ENCODE measurements at regions not wholly inside any gene's neighbourhood (a gene's known extent, or its start where the extent isn't known, plus 50 kb on each side); places are given as distances from the start of the nearest gene placed in this dataset.
"Not testable (repeated sequence)": the region's sequence is repeated elsewhere in the genome, so short reads cannot be mapped to it uniquely, and the experiment has no call there.

DNA sequence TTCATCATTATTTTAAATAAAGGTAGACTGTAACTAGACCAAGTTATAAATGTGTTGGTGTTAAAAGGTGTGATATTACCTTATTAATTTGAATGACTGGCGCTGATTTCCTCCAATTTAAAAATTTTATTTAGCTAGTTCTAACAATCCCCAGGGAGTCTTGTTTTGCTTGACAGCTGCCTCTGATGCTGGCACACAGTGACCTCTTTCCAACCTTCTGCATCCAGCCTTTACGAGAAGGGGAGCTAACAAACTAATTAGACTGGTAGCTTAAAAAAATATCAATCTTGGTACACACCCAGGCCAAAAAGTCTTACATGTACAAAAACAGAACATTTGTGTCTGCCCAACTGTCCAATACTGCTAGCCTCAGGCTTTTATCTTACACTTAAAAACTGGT, 51.8 kb upstream of the ENPEP start:
- no peak for DNase-seq

DNA sequence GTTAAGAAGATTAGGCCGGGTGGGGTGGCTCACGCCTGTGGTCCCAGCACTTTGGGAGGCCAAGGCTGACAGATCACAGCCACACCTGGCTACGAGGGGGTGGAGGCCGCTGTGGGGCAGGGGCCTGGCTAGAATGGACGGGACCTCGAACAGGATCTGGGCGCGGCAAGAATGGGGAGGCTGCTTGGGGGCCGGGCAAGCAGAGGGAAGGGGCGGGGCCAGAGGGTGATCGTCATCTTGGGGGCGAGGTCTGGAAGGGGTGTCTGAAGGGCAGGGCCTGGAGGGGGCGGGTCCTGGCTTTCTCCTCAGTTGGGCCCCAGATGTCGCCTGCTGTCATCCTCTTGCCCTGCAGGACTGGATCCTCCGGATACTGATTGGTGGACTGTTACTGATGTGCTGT, 57.3 kb upstream of the ENPEP start:
- no peak for DNase-seq

DNA sequence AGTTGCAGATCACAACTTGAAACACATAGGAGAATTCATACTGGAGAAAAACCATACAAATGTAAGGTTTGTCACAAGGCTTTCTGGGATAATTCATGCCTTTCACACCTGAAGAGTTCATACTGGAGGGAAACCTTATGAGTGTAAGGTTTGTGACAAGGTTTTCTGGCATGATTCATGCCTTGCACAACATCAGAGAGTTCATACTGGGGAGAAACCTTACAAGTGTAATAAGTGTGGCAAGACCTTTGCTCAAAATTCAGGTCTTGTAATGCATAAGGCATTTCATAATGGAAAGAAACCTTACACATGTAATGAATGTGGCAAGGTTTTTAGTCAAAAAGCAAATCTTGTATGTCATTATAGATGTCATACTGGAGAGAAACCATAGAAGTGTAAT, 58.8 kb upstream of the ENPEP start:
- no peak for DNase-seq

DNA sequence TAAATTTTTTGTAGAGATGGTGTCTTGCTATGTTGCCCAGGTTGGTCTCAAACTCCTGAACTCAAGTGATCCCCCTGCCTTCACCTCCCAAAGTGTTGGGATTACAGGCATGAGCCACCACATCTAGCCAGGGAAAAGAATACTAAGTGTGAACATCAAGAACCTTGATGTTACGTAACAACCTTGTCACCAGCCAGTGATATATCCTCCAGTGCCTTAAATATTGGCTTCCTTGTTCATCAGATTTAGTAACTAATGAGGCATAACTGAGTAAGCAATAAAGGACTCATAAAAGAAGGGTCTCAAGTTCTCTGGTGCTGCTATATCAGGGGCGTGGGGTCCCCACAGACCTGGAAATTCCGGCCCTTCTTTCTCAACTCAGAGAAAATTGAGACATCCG, 60.5 kb upstream of the ENPEP start:
- no peak for DNase-seq

- no peak for DNase-seq
These were observed 60.9 kb upstream of the ENPEP start for GRCh38 chr4:110415041-110415440.

GRCh38 chr4:110414561-110414920, 61.4 kb upstream of the ENPEP start:
- DNase-seq: no peak

- not testable (repeated sequence) for DNase-seq
These were observed 62.0 kb upstream of the ENPEP start for GRCh38 chr4:110413807-110414560.

GRCh38 chr4:110412354-110413065, 63.4 kb upstream of the ENPEP start:
- DNase-seq: no peak

DNA sequence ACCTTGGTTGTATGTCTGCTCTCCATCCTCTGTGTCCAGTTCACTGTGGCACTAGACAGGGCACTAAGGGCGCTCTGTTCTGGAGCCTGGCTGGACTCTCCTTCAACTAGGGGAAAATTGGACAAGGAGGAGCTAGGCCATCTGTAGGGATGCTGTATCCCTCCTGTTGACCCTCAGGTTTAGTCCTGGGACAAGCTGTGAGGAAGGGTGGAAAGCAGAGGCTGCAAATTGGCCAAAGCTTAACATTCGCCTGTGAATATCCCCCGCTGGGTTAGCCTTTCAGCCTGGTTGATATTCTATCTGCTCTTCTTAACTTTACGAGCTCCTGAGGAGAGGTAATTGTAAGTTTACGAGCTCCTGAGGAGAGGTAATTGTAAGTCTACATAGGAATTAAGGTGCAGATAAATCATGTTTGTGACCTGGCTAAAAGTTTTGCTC, 64.4 kb upstream of the ENPEP start:
- DNase-seq: no peak

DNA sequence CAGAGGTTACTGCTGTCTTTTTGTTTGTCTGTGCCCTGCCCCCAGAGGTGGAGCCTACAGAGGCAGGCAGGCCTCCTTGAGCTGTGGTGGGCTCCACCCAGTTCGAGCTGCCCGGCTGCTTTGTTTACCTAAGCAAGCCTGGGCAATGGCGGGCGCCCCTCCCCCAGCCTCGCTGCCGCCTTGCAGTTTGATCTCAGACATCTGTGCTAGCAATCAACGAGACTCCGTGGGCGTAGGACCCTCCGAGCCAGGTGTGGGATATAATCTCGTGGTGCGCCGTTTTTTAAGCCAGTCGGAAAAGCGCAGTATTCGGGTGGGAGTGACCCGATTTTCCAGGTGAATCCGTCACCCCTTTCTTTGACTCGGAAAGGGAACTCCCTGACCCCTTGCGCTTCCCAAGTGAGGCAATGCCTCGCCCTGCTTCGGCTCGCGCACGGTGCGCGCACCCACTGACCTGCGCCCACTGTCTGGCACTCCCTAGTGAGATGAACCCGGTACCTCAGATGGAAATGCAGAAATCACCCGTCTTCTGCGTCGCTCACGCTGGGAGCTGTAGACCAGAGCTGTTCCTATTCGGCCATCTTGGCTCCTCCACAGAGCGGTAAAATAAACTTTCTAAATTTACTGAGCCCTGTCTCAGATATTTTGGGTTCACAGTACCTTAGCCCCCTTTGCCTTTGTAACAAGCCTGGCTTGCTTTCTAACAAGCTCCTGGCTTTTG, 64.9 kb upstream of the ENPEP start:
- not testable (repeated sequence) for DNase-seq

- peak; percentile 7 for DNase-seq
These were observed 75.9 kb upstream of the ENPEP start for GRCh38 chr4:110400086-110400485.

DNA sequence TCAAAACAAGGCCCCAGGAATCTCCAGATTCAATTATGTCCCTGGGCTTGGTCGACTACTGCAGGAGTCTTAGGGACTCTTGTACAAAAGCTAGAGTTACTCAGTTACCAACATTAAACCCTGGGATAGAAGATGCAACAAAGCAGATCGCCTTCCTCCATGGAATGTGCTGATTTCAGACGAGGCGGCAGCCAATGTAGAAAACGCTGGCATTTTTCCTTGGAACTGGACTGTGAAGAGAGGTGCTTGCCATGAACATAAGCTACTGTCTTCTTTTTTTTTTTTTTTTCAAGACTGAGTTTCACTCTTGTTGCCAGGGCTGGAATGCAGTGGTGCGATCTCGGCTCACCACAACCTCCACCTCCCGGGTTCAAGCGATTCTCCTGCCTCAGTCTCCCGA, 76.9 kb upstream of the ENPEP start:
- DNase-seq: not testable (repeated sequence)

GRCh38 chr4:110396963-110397362, 79.0 kb upstream of the ENPEP start:
- DNase-seq: no peak

GRCh38 chr4:110395421-110395820, 80.5 kb upstream of the ENPEP start:
- no peak for DNase-seq

DNA sequence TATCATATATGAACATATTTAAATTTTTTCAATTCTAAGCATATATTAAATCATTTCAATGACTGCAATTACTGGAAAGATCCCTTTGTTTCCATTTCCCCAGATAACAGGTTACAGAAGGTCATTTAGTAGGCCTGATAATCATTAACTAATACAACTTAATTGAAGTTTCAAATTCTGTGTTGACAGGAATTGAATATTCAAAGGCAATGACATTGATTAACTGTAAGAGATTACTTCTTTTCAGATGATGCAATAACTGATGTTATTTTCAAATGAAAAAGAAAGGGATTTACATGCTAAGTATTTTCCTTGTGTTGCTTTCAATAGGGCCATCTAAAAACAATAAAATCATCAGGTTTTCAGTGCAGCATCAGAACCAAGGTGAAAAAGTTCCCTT, 81.1 kb upstream of the ENPEP start:
- DNase-seq: no peak

DNA sequence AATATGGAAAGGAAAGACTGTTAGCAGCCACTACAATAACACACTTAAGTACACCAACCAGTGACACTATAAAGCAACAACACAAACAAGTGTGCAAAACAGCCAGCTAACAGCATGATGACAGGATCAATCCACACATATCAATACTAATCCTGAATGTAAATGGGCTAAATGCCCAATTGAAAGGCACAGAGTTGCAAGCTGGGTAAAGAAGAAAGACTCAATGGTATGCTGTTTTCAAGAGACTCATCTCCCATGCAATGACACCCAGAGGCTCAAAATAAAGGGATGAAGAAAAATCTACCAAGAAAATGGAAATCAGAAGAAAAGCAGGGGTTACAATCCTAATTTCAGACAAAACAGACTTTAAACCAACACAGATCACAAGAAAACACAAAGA, 94.2 kb upstream of the ENPEP start:
- no peak for DNase-seq

DNA sequence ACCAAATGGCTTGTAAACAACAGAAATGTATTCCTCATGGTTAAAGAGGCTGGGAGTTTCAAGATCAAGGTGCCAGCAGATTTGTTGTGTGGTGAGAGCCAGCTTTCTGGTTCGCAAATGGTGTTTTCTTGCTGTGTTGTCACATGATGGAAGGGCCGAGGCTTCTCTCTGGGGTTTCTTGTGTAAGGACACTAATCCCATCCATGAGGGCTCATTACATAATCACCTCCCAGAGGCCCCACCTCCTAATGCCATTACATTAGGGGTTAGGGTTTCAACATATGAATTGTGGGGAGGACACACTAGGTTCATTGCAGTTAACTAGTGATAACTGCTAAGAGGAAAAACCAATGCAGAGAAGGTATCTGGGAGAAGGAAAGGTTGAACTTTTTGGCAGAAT, 103.5 kb upstream of the ENPEP start:
- peak; percentile 94 for DNase-seq

GRCh38 chr4:110371016-110371770, 104.8 kb upstream of the ENPEP start:
- no peak for DNase-seq

- no peak for DNase-seq
These were observed 107.5 kb upstream of the ENPEP start for GRCh38 chr4:110368409-110368808.

- DNase-seq: peak; percentile 9
These were observed 108.8 kb upstream of the ENPEP start for GRCh38 chr4:110367156-110367555.

DNA sequence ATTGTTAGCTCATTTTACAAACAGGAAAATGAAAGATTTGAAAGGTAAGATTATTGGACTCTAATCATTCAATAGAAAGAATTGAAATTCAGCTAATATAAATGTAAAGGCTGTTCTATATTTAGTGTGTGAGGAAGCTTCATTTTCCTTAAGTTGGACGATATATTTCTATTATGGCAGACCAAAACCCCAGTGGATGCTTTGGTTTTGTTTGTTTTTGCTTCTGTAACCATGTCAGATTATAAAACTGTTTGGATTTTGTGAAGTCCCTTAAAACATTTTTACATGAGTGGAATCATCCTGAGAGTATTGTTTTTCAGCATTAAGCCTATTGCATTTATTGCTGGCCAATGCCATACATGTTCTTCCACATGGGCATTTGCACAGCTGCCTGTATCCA, 110.2 kb upstream of the ENPEP start:
- no peak for DNase-seq

DNA sequence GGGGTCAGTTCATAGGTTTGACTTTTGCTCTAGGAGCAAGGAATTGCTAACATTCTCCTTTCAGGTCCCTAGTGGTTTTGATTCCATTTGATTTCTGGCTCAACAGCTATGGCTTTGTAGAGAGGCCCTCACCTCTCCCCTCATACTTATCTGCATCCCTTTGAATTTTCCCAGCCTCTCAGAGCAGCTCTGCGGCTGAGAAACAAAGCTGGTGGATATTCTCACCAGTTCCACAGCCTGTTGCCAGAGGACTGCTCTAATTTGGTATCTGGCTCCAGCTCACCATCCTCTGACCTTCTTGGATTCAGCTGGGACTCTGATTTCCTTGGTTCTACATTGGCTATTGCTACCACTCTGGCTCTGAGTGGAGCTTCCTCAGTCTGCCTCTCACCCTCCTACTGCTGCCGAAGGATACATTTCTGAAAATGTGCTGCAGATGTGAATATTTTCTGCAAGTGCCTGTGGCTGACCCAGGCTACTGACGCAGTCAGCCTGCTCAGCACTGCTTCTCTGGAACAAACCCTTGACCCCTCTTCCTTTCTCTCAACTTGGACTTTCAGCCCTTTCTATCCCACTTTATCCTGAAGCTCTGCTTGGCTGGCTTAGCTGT, 110.9 kb upstream of the ENPEP start:
- DNase-seq: no peak

GRCh38 chr4:110361921-110362320, 114.0 kb upstream of the ENPEP start:
- DNase-seq: peak; percentile 89

All from MV-4-11 (cell line).